HG02678 (cell line): ENCODE measurements at regions not wholly inside any gene's neighbourhood (a gene's known extent, or its start where the extent isn't known, plus 50 kb on each side); places are given as distances from the start of the nearest gene placed in this dataset.
A peak's percentile ranks its signal among the peaks of the same experiment; 100 is the strongest.
"Not testable (repeated sequence)": the region's sequence is repeated elsewhere in the genome, so short reads cannot be mapped to it uniquely, and the experiment has no call there.

Experiments used
- ATAC-seq: cut with Tn5 transposase; IDR thresholded peaks from one replicate; pipeline ENCODE4 v1.9.1; 2021; ENCODE audit warnings: mild to moderate bottlenecking, moderate library complexity; ENCODE audit not compliant: unreplicated experiment

- ATAC-seq = no peak
Measured at GRCh38 chr12:38384816-38385378, 68.3 kb downstream of the ALG10B start.

- no peak for ATAC-seq
Measured at GRCh38 chr12:38385486-38385885, 68.9 kb downstream of the ALG10B start.

- ATAC-seq = peak; percentile 42
Measured at GRCh38 chr12:38386205-38386985, 69.8 kb downstream of the ALG10B start.

- no peak for ATAC-seq
Measured at GRCh38 chr12:38389614-38390013, 73.0 kb downstream of the ALG10B start.

GRCh38 chr12:38391007-38391406, 74.4 kb downstream of the ALG10B start:
- ATAC-seq = no peak

GRCh38 chr12:38392554-38393144, 76.1 kb downstream of the ALG10B start:
- no peak for ATAC-seq

- no peak for ATAC-seq
Measured at GRCh38 chr12:38399711-38400206, 83.2 kb downstream of the ALG10B start.

- no peak for ATAC-seq
Measured at GRCh38 chr12:38402811-38403210, 86.2 kb downstream of the ALG10B start.

- no peak for ATAC-seq
Measured at GRCh38 chr12:38409511-38409910, 92.9 kb downstream of the ALG10B start.

GRCh38 chr12:38411426-38411825, 94.9 kb downstream of the ALG10B start:
- no peak for ATAC-seq

- no peak for ATAC-seq
Measured at GRCh38 chr12:38411946-38412345, 95.4 kb downstream of the ALG10B start.

GRCh38 chr12:38417101-38417500, 100.5 kb downstream of the ALG10B start:
- ATAC-seq = no peak

GRCh38 chr12:38424436-38424835, 107.9 kb downstream of the ALG10B start:
- ATAC-seq = no peak

GRCh38 chr12:38427442-38427841, 110.9 kb downstream of the ALG10B start:
- ATAC-seq = no peak

- no peak for ATAC-seq
Measured at GRCh38 chr12:38431921-38432320, 115.3 kb downstream of the ALG10B start.

GRCh38 chr12:38441871-38442281, 125.3 kb downstream of the ALG10B start:
- not testable (repeated sequence) for ATAC-seq

GRCh38 chr12:38445040-38445439, 128.5 kb downstream of the ALG10B start:
- ATAC-seq = no peak

GRCh38 chr12:38448991-38449390, 132.4 kb downstream of the ALG10B start:
- ATAC-seq = no peak

GRCh38 chr12:38456537-38457120, 140.1 kb downstream of the ALG10B start:
- ATAC-seq = no peak

GRCh38 chr12:38465020-38465419, 148.4 kb downstream of the ALG10B start:
- ATAC-seq = no peak

GRCh38 chr12:38469715-38470114, 153.1 kb downstream of the ALG10B start:
- no peak for ATAC-seq
